ENCODE measurements at regions not wholly inside any gene's neighbourhood (a gene's known extent, or its start where the extent isn't known, plus 50 kb on each side); places are given as distances from the start of the nearest gene placed in this dataset.
"Not testable (repeated sequence)": the region's sequence is repeated elsewhere in the genome, so short reads cannot be mapped to it uniquely, and the experiment has no call there.

DNA sequence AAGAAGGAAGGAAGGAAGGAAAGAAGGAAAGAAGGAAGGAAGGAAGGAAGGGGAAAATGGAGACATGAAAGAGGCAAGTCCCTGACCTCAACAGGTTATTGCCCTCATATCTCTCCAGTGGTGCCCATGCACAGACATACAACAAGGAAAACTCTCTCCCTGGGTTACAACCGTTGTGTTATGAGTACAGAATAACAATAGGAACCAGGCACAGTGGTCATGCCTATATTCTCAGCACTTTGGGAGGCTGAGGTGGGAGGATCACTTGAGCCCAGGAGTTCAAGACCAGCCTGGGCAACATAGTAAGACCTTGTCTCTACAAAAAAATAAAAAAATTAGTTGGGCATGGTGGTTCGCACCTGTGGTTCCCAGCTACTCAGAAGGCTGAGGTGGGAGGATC, 139.4 kb upstream of the HMGA2 start:
- DNase-seq (ENCODE audit: low read depth): no peak

GRCh38 chr12:65685514-65685913, 138.8 kb upstream of the HMGA2 start:
- DNase-seq (ENCODE audit: low read depth): no peak

GRCh38 chr12:65689508-65689907, 134.8 kb upstream of the HMGA2 start:
- no peak for DNase-seq (ENCODE audit: low read depth)

- no peak for DNase-seq (ENCODE audit: low read depth)
These were observed 133.8 kb upstream of the HMGA2 start for GRCh38 chr12:65690477-65690876.

DNA sequence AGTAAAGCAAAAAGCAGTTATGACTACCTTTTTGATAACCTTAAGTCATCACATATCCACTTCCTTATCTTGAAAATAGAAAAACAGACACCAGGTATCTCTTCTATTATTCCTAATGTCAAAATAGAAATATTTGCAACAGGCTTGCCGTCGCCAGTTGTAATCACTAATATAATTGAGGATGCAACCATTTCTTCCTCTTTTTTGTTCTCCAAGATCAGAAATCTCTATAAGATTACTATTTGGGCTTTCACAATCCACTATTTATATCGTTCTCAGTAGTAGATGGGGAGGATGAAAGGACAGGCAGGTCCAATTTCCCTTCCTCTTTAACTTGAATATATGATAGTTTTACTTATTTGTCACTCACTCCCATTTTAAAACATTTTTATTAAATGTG, 130.2 kb upstream of the HMGA2 start:
- no peak for DNase-seq (ENCODE audit: low read depth)

- DNase-seq (ENCODE audit: low read depth): no peak
These were observed 129.0 kb upstream of the HMGA2 start for GRCh38 chr12:65695113-65695865.

DNA sequence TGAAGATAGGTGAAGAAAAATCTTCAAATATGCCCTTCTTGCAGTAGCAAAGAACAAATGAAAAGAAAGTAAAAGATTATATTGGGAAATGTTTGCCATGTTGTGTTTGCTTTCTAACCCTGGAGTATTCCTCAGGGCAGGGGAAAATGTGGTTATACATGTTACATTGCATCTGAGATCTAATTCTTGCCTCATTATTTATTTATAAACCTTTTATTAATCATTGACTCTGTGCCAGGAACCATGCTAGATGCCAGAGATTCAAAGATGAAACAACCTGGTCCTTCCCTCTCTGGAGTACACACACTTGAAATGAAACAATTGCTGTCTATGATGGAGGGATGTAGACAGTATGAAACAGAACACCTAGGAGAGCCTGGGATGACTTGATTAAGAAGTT, 128.1 kb upstream of the HMGA2 start:
- DNase-seq (ENCODE audit: low read depth): no peak

DNA sequence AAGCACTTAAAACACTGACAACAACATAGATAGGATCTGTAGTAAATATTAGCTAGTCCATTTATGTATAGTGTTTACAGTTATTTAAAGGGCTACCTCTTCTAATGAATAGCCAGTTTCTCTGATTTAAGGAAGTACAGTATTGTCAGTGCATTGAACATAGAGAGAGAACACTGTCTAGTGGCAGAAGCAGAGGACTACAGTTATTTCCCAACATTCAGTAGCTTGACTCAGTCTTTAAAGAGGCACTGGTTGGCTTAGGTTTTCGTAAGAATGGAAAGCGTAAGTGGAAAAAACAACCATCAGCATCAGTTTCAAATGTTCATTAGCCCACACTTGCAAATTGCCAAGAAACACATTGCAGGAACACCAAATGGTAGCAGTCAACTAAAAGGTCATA, 125.0 kb upstream of the HMGA2 start:
- DNase-seq (ENCODE audit: low read depth): no peak

- no peak for DNase-seq (ENCODE audit: low read depth)
These were observed 121.1 kb upstream of the HMGA2 start for GRCh38 chr12:65703176-65703575.

DNA sequence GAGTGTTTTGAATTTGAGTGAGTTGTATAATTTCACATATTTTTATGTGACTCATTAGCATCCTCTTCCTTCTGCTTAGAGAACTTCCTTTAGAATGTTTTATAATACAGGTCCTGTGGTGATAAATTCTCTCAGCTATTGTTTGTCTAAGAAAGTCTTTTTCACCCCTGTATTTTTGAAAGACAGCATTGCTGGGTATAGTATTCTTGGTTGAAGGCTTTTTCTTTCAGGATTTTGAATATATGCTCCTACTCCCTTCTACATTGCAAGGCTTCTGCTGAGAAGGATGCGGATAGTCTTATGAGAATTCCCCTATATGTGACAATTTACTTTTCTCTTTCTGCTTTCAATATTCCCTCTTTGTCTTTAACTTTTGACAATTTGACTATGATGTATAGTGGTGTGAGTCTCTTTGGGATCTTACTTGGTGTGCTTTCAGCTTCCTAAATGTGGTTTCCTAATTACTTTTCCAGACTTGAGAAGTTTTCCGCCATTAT, 118.9 kb upstream of the HMGA2 start:
- no peak for DNase-seq (ENCODE audit: low read depth)

DNA sequence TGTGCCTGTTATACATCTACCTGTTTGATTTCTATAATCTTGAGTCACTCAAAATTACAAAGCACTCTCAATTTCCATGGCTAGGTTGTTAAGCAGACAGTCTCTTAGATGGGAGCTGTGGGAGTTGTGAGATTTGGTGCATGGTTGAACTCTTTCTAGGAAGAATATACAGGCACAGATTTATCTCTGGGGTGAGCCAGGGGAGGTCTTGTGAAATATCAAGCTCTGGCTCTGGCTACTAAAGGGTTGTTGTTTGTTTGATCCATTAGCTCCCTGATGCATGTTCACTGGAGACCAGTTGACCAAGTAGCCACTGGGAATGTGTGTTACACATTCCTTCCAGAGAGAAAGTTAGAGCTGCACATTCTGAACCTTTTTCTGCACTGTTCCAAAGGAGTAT, 117.2 kb upstream of the HMGA2 start:
- no peak for DNase-seq (ENCODE audit: low read depth)

GRCh38 chr12:65712260-65713004, 111.9 kb upstream of the HMGA2 start:
- no peak for DNase-seq (ENCODE audit: low read depth)

DNA sequence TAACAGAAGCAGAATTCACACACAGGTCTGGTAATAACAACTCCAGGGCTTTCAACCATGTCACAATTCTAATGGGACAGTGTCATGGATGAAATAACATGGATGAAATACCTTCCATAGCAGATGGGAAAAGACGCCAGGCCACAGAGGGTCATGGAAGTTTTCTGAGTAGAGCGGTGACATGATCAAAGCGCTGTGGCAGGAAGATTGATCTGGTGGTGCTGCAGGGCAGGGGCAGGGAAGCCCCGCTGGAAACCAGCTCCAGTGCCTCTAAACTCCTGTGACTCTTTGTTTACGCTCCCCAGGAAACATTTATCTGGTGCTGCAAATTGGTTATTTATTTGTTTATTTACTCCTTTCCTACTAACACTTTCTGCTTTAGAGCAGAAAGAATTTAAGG, 108.3 kb upstream of the HMGA2 start:
- DNase-seq (ENCODE audit: low read depth): no peak

DNA sequence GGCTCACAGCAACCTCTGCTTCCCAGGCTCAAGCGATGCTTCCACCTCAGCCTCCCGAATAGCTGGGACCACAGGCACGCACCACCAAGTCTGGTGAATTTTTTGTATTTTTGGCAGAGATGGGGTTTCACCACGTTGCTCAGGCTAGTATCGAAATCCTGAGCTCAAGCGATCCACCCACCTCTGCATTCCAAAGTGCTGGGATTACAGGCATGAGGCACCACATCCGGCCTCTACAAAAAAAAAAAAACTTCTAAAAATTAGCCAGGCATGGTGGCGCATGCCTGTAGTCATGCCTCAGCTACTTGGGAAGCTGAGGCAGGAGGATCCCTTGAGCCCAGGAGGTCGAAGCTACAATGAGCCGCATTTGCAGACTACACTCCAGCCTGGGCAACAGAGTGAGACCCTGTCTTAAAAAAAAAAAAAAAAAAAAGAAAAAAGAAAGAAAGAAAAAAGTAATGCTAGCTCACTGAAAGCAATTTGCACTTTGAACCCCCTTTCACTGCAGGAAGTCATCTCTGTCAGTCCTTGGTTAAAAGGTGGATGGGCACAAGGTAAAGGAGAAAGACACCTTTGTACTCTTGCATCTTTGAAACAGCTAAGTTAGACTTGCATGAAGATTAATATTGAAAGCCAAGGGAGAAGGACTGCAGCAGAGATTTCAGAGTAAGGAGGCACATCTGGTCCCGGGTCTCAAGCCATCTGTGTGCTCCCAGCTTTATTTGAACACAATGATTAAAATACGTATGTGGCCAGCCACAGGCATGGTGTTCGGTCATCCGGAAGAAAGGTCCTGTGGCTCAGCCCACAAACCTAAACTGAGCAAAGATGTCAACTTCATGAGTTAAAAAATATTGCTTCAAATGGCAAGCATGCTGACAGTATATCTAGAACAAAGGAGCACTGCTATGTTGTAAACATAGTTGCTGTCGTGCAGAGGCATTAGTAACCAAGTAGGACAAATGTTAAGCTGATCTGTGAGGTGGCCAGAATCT, 103.8 kb upstream of the HMGA2 start:
- no peak for DNase-seq (ENCODE audit: low read depth)

DNA sequence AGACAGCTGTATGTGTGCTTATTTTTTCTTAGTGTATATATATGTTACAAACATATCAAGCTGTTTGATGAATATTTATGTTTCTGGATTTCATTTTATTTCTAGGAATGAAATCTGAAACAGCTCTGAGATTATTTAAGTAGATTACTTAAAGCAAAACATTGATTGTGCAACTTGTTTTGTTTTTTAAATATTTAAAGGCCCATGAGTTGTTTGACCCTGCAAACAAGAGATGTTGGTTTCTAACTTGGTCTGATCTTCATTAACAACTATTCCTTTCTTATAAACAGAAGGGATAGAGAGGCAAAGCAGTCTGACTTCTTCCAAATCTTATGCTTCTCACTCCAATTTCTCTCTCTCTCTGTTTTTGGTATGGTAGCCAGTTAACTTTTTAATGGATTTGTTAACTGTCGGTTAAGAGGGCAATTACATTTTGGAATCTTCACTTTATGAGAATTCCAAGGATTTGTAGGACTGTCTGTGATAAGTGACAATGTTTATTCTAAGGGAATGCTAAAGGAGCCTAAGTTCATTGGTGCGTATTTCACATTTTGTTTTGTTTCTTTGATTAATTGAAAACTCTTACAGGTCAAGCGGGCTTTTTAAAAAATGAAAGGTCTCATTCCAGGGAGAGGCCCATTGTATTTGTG, 102.6 kb upstream of the HMGA2 start:
- no peak for DNase-seq (ENCODE audit: low read depth)

GRCh38 chr12:65725376-65725775, 98.9 kb upstream of the HMGA2 start:
- DNase-seq (ENCODE audit: low read depth): no peak

- DNase-seq (ENCODE audit: low read depth): no peak
These were observed 95.8 kb upstream of the HMGA2 start for GRCh38 chr12:65728455-65728847.

- no peak for DNase-seq (ENCODE audit: low read depth)
These were observed 95.2 kb upstream of the HMGA2 start for GRCh38 chr12:65728848-65729793.

- no peak for DNase-seq (ENCODE audit: low read depth)
These were observed 92.5 kb upstream of the HMGA2 start for GRCh38 chr12:65731771-65732170.

GRCh38 chr12:65733643-65734042, 90.6 kb upstream of the HMGA2 start:
- DNase-seq (ENCODE audit: low read depth): not testable (repeated sequence)

GRCh38 chr12:65734226-65734625, 90.1 kb upstream of the HMGA2 start:
- DNase-seq (ENCODE audit: low read depth): no peak
